Stimulated activated CD4-positive, alpha-beta T cell treated with anti-CD3 and anti-CD28 coated beads, Interleukin-4, amount 100 ng/mL, for 1 hour (primary cell): ENCODE measurements at regions not wholly inside any gene's neighbourhood (a gene's known extent, or its start where the extent isn't known, plus 50 kb on each side); places are given as distances from the start of the nearest gene placed in this dataset.

Experiments used
- DNase-seq: peaks from one replicate; pipeline ENCODE4 v3.0.0-alpha.2; 2020

GRCh38 chr5:56366986-56367385 lies 133.9 kb upstream of the ANKRD55 start:
- no peak for DNase-seq

- DNase-seq: no peak
These were observed 128.3 kb upstream of the ANKRD55 start for GRCh38 chr5:56361398-56361797.

- DNase-seq: no peak
These were observed 127.7 kb upstream of the ANKRD55 start for GRCh38 chr5:56360816-56361215.

DNA sequence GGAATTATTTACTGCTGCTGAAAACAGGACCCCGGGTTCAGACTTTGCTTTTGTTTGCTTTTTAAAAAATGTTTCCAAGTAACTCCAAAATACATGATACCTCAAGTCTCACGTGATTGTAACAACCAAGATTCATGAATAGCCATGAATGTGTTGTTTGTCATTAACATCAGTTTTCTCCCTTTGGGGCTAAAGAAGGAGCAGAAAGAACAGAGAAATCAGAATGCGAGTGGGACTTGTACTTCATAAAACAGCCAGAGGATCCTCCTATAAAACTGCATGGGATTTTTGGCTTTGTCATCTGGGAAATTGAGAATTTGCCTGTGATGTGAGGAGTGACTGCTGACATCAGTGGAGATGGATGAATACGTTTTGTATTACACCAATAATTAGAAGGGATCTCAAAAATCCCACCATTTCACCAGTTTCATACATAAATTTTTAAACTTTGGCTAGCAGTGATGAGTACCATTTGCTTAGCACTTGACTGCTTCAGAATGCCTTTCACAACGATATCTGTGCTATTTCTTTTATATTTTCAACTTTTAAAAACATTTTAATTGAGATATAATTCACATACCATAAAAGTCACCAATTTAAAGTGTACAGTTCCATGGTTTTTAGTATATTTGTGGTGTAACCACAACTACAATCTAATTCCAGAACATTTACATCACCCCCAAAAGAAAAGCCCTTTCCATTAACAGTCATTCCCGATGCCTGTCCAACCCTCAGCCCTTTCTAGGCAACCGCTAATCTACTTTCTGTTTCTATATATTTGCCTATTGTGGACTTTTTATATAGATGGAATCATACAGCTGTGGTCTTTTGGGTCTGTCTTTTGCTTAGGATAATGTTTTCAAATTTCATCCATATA lies 126.9 kb upstream of the ANKRD55 start:
- no peak for DNase-seq

DNA sequence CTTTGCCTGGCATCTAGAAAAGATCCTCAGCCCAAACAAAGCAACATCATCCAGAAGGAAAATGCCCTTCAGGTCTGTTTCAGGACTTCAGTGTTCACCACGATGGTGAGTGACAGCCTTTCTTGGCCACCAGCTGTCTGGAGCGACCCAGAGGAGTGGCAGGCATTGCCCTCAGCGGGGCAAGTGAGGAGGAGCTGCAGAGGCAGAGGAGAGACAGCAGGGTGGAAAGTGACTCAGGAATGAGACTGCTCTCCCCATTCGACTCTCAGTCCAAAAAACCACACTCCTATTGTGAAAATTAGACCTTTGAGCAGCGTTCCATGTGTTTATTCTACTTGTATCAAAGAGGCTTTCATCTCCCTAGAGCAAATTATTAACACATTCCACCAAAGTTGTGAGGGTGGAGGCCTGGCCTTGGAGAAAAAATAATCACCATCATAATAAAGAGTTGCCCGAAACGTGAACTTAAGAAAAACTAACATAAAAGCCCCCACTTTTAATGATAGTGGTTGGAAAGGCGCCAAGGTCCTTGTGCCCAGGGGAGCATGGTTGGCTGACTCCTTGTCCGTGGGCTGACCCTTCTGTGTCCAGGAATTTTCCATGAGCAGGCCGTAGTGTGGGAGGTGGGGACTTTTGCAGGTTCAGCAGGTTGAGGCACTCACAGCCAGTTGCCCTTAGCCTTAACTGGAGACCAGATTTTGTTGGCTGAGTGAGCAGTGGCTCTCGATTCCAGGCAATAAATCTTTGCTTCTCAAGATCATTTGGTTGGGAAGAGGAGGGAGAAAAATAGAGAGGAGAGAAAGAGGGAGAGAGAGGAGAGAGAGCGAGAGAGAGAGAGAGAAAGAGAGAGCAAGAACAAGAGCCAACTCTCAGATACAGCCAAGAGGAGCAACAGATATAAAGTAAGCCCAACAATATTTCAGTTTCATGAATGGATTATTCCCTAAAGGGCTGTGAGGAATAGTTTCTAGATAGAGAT lies 125.9 kb upstream of the ANKRD55 start:
- no peak for DNase-seq

DNA sequence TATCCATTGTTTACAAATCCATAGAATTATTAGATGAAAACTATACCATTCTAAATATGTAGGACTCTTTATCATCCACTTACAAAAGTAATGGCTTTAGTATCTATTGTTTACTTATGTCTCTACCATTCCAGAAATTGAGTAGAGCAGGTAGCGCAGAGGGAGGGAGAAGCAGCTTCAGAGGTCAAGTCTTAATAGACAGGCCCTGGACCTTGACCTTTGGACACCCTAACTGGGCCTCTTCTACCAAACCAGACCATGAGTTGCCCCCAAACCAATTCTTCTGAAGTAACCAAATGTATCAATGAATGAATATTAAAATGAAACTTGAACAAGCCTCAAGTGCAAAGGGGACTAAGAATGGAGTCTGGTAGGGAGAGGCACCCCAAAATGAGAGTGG lies 124.9 kb upstream of the ANKRD55 start:
- no peak for DNase-seq

DNA sequence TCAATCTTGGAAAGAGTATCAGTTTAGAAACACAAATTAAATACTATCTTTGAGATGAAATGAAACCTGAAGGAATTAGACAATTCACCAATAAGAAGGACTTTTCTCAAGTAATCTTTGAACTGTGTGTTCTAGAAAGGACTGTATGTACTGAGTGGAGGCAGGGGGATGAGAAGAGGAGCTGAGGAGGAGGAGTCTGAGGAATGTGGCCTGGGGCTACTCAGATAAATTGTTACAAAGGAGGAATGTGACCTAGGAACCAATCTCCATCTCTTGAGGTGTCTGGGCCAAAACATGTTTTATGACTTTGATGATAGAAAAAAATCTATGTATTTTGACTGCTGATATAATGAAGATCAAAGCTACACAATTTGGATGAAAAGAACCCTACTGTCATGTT lies 124.3 kb upstream of the ANKRD55 start:
- DNase-seq: no peak

GRCh38 chr5:56356836-56357160 lies 123.7 kb upstream of the ANKRD55 start:
- no peak for DNase-seq

- no peak for DNase-seq
These were observed 123.1 kb upstream of the ANKRD55 start for GRCh38 chr5:56356121-56356835.

DNA sequence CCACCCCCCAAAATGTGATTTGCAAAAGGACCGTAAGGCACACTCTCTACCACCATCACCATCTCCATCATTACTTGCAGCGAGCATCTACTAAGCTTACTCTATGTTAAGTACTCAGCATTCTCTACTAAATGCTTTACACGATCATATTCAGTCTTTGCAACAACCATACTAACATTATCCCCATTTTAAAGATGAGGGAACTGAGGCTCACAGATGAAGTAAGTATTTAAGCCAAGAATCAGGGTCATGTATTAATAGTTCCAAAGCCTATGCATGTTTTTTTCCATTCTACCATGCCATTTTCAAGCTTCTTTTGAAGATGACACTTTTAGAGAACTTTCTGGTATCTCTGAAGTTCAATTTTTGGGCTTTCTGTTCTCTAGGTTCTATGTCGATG lies 121.7 kb upstream of the ANKRD55 start:
- DNase-seq: no peak

DNA sequence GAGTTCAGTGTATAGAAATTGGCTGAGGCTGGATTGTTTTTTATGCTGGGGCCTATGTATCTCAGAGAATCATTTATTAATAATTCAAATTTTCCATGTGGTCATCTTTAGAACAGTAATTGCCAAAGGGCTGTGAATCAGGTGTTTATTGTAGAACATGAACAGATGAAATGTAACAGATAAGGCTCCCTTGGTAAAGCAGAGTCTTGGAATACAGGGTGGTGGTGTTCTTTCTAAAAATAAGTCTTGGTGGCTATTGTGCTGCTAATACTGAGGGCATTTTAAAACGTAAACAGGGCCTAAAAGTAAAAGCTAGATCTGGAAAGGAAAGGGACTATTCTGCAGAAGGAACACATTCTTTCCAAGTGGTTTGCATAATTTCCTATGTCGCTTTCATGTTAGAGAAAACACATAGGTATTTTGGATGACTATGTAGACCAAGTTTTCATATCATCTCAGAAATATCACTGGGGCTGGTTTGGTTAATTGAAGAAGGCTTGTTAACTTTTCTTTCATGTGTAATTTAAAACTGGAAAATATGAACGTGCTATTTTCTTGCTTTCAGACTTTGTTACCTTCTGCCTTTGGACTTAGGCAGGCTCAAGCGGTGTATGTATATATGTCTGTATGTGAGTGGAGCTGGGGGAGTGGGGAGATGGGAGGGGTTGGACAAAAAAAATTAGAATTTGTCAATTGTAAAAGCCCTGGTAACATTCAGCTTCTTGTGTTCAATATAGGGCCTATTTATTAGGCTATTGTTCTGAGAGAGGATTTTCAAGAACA lies 119.9 kb upstream of the ANKRD55 start:
- no peak for DNase-seq

DNA sequence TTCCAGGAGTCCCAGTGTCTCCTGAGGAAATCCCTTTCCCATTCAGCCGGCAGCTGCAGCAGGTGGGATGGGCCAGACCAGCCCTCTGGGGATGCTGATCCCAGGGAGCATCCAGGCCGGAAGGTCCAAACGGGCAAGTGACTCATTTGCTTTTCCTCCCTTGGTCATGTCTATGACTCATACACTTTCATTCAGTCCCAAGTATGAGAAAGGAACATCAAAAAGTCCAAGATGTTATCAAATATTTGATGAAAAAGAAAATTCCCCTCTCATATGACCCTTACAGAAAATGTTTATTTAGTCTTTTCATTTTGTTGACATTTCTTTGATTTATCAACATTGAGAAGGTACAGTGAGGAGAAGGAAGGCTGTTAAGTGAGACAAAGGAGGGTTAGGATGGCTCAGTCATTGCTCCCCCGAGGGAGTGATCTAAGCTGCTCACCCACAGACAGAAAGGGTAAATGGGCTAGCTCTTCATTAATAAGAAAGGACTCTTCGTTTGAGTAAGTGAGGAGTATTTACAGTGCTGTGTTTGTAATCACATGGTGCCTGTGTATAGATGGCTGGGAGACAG lies 117.6 kb upstream of the ANKRD55 start:
- no peak for DNase-seq

GRCh38 chr5:56350011-56350596 lies 117.0 kb upstream of the ANKRD55 start:
- no peak for DNase-seq

- no peak for DNase-seq
These were observed 116.3 kb upstream of the ANKRD55 start for GRCh38 chr5:56349461-56349860.

- no peak for DNase-seq
These were observed 113.8 kb upstream of the ANKRD55 start for GRCh38 chr5:56346741-56347535.

DNA sequence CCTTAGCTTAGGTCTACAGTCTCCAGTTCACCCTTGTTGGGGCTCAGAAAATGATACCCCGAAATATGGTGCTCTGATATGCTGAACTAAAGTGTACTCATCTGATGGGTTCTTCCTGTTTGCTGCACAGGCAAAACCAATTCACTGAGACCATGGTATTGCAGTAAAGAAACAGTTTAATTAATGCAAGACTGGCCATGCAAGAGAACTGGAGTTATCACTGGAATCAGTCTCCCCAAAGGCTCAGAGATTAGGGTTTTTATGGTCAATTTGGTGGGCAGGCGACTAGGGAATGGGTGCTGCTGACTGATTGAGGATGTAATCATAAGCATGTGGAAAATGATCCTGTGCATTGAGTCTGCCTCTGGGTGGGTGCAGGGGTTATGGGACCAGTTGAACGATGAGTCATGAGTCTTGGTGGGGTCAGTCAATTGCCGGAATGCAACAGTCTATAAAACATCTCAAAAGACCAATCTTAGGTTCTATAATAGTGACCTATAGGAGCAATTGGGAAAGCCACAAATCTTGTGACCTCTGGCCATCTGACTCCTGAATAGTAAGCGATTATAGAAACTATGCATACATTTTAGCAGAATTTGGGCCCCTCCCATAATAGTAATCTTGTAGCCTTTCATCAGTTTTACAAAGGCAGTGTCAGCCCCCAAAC lies 113.0 kb upstream of the ANKRD55 start:
- DNase-seq: no peak

DNA sequence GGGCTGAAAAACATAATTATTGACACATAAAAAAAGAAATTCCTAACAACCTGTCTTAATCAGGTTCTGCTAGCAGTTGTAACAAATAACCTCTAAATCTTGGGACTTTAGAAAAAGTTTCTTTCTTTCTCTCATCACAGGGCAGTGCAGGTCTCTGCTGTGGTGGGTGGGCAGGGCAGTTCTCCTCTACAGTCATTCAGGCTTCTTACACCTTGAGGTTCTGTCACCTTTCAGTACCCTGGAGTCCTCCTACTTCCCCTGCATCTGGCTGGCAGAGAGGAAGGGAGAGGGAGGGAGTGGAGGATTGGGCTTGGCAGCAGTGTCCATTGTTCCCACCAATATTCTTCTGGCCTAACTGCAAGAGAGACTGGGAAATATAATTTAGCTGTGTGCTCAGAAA lies 112.2 kb upstream of the ANKRD55 start:
- no peak for DNase-seq

DNA sequence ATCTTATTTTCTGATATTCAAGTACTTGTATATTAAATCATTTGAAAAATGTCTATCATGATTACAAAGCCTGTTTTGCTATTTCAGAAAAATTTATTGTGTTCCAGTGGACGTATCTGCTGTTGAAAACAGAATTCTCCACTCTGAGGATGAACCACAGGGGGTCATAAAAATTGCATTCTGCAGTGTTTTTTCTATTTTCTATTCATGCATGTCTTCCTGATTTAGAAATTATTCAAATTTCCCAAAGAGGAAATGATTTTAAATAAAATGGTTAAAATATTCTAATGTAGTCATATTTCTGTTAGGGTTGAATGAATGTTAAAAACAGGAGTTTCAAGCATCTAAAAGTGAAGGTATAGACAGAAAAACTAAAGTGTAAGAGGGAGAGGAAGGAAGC lies 111.5 kb upstream of the ANKRD55 start:
- no peak for DNase-seq

- DNase-seq: no peak
These were observed 110.9 kb upstream of the ANKRD55 start for GRCh38 chr5:56343988-56344387.

GRCh38 chr5:56342616-56343015 lies 109.5 kb upstream of the ANKRD55 start:
- DNase-seq: no peak
